ENCODE measurements at regions not wholly inside any gene's neighbourhood (a gene's known extent, or its start where the extent isn't known, plus 50 kb on each side); places are given as distances from the start of the nearest gene placed in this dataset.

DNA sequence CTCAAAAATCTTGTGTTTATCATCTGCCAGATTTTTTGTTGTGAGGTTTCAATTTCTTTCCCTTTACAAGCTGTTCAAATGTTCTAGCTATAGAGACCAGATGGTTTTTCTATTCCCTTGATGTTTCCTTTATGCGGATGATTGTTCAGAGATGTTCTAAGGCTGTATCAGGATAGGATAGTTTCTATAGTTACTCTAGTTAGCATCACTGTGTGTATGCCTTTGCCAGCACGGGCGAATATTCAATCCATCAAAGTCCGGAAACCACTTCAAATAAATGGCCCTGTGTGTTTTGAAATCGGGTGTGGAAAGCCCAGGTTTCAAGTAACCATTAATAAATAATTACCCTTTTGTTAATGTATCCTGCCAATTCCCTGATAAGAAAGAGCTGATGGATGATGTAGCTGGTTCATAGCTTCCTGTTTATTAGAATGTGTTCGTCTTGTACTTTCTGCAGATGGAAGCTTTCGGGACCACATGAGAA is 149.8 kb upstream of the PRKCQ start:
- TF ChIP-seq, protein P1, sequence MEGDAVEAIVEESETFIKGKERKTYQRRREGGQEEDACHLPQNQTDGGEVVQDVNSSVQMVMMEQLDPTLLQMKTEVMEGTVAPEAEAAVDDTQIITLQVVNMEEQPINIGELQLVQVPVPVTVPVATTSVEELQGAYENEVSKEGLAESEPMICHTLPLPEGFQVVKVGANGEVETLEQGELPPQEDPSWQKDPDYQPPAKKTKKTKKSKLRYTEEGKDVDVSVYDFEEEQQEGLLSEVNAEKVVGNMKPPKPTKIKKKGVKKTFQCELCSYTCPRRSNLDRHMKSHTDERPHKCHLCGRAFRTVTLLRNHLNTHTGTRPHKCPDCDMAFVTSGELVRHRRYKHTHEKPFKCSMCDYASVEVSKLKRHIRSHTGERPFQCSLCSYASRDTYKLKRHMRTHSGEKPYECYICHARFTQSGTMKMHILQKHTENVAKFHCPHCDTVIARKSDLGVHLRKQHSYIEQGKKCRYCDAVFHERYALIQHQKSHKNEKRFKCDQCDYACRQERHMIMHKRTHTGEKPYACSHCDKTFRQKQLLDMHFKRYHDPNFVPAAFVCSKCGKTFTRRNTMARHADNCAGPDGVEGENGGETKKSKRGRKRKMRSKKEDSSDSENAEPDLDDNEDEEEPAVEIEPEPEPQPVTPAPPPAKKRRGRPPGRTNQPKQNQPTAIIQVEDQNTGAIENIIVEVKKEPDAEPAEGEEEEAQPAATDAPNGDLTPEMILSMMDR (IDR thresholded peaks at IDR 0.05; ENCODE audit: insufficient read depth, missing control alignments) = no peak
- FAIRE-seq (no peak), DNase-seq (ENCODE audit: insufficient read length, low spot score) (no peak)

DNA sequence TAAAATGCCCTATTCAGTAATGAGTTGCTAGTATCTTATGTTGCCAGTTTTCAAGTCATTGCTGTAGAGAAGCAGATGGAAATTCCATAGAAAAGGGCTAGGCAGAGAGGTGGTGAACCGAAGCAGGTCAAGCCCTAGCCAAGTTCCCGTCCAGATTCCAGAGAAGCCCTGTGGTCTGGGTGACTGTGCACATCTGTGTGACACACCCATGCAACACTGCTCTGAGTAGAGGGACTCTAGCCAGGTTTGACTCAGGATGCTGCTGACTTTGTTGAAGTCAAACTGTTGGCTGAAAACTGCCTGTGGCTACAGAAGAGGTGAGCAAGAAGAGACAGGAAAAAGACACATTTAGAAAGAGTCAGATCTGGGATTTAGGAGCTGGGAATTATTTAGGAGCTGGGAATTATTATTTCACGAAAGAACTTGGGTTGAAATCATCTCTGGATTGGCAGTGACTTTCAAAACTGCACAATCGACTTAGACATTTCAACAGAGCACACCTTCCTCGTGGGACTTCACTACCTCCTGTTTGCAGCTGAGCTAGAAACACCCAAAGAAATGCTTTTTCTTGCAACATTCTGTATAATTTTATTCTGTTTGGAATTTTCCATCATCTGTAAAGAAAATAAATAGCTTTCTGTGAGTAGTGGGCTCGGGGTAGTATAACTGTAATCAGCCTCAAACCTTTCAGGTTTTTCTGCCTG is 149.1 kb upstream of the PRKCQ start:
- FAIRE-seq (no peak), DNase-seq (ENCODE audit: insufficient read length, low spot score) (no peak)
- TF ChIP-seq, protein P1 (IDR thresholded peaks at IDR 0.05; ENCODE audit: insufficient read depth, missing control alignments) = no peak

DNA sequence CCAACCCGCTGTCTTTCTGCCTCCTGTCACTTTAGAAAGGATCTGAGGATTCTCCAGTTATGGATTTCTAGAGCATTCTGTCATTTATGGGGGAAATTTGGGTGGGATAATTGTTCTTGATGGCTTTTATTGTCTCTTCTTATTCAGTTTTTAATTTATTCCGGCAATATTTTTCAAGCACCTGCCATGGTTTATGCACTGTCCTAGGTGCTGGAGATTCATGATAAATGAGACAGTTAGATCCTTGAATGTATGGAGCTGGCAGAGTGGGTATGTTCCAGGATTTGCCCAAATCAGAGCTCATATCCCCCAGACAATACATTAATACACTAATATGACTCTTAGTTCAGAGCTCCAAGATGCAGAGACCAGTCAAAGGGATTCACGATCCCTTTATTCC is 146.8 kb upstream of the PRKCQ start:
- FAIRE-seq (no peak), DNase-seq (ENCODE audit: insufficient read length, low spot score) (no peak)
- TF ChIP-seq, protein P1 (IDR thresholded peaks at IDR 0.05; ENCODE audit: insufficient read depth, missing control alignments) = no peak

DNA sequence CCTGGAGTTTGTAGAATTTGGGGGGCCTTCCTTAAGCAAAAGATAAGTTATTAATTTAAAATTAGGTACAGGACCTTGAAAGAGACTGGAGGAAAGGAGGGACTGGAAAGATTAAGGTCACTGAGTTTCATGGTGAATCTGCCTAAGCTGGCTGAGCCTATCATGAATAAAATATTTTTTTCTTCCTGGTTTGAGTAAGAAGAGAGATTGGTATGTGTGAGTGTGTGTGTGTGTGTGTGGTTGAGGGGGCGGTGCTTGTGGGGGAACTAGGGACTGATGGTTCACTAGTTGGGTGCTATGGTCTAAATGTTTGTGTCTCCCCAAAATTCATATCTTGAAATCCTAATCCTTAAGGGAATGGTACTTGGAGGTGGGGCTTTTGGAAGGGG is 142.5 kb upstream of the PRKCQ start:
- no peak for DNase-seq (ENCODE audit: insufficient read length, low spot score)
- no peak for FAIRE-seq
- TF ChIP-seq, protein P1 (IDR thresholded peaks at IDR 0.05; ENCODE audit: insufficient read depth, missing control alignments) = no peak

DNA sequence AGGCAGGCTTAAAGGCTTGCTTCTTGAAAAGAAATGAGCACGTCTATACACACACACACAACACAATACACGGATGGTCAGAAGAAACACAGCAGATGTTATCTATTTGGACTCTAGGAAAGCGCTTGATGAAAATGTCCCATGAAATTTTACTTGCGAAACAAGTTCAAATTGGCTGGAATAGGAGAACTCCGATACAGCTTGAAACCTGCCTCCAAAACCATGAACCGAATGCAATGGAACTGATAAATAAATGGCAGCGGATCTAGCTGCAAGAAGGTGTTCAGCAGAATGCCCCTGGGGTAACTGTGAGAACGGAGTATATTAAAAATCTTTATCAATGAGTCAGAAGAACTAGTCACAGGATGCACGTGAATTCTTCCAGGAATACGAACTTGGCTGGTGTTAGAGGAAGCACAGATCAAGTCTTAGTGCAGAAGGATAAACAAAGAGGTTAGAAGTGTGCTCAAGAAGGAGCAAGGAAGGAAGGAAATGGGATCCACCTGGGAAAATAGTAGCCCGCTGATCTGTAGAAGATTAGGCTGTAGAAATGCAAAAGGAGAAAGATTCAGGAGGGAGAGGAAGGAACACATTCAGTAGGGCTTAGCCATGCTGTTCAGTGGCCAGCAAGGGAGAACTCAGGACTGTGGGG is 142.0 kb upstream of the PRKCQ start:
- FAIRE-seq = no peak
- TF ChIP-seq, protein P1 (IDR thresholded peaks at IDR 0.05; ENCODE audit: insufficient read depth, missing control alignments) = no peak
- no peak for DNase-seq (ENCODE audit: insufficient read length, low spot score)

DNA sequence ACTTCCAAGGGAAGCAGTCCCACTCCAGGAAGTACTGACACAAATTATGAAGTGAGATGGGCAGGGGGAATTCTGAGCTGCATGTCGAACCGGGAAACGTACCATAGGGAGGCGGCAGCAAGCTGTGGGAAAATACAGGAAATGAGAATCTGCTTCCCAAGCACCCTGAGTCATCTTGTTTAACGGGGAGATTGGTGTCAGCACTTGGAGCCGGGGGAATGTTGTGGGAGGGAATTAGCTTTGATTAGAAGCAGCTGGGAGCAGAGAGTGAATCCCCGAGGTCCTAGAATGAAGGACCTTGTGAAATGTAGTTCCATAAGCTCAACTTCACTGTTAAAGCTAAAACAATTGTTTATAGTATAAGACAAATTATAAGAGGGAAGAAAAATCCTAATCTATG is 141.4 kb upstream of the PRKCQ start:
- FAIRE-seq (no peak), DNase-seq (ENCODE audit: insufficient read length, low spot score) (no peak)
- TF ChIP-seq, protein P1 (IDR thresholded peaks at IDR 0.05; ENCODE audit: insufficient read depth, missing control alignments) = no peak

DNA sequence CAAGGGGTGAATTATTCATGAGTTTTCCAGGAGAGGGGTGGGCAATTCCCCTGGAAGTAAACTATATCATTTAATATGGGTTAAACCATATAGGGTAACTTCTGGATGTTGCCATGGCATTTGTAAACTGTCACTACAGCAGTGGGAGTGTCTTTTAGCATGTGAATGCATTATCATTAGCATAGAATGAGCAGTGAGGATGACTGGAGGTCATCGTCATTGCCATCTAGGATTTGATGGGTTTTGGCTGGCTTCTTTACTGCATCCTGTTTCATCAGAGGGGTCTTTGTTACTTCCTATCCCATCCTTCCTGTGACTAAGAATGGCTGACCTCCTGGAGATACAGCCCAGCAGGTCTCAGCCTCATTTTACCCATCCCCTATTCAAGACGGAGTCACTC is 139.5 kb upstream of the PRKCQ start:
- no peak for FAIRE-seq
- TF ChIP-seq, protein P1 (IDR thresholded peaks at IDR 0.05; ENCODE audit: insufficient read depth, missing control alignments) = no peak

More for the DNA sequence above, 139.5 kb upstream of the PRKCQ start:
- DNase-seq (ENCODE audit: insufficient read length, low spot score) = no peak

All from D721Med (cell line).